A673 (cell line): ENCODE measurements at regions not wholly inside any gene's neighbourhood (a gene's known extent, or its start where the extent isn't known, plus 50 kb on each side); places are given as distances from the start of the nearest gene placed in this dataset.

Experiments used
- EZH2 ChIP-seq: fragments of 200-600 bp; sonication (generic); IDR thresholded peaks from 2 replicates; pipeline ENCODE4 v1.6.1; 2017; ENCODE audit warnings: borderline replicate concordance, low read depth, mild to moderate bottlenecking, mixed read lengths, antibody characterized with exemption, low read length; ENCODE audit not compliant: poor library complexity, severe bottlenecking
- TF ChIP-seq, protein P1 (sequence below): fragments of 300-800, 200-600 bp; sonication (generic); conservative IDR thresholded peaks from 2 replicates; pipeline ENCODE4 v1.5.1; 2017; ENCODE audit warnings: low read depth, mild to moderate bottlenecking, antibody characterized with exemption, low read length, moderate library complexity, mixed read lengths

DNA sequence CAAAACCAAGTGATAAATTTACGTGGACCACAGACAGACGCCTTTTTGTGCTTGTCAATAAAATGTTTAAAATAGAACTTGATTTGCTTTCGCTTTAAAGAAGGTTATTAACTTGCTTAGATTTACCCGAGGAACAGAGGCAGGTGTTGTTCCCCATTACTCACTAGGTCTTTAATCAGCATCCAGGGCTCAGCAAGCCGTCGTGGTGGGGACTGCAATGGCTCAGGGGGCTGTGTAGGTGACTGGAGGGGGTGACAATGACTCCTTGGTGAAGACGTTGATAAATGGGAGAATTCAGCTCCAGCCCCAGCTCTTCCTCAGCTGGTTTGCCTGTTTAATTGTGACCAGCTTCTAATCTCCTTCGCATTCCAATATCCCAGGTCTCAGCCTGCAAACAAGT, 231.4 kb downstream of the TMEM114 start:
- TF ChIP-seq, protein P1, sequence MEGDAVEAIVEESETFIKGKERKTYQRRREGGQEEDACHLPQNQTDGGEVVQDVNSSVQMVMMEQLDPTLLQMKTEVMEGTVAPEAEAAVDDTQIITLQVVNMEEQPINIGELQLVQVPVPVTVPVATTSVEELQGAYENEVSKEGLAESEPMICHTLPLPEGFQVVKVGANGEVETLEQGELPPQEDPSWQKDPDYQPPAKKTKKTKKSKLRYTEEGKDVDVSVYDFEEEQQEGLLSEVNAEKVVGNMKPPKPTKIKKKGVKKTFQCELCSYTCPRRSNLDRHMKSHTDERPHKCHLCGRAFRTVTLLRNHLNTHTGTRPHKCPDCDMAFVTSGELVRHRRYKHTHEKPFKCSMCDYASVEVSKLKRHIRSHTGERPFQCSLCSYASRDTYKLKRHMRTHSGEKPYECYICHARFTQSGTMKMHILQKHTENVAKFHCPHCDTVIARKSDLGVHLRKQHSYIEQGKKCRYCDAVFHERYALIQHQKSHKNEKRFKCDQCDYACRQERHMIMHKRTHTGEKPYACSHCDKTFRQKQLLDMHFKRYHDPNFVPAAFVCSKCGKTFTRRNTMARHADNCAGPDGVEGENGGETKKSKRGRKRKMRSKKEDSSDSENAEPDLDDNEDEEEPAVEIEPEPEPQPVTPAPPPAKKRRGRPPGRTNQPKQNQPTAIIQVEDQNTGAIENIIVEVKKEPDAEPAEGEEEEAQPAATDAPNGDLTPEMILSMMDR: no peak
- TF ChIP-seq EZH2: no peak
